Natural killer cell (primary cell): ENCODE measurements at regions not wholly inside any gene's neighbourhood (a gene's known extent, or its start where the extent isn't known, plus 50 kb on each side); places are given as distances from the start of the nearest gene placed in this dataset.

Experiments used
- ATAC-seq, 3 donors: fragments of 150-1000 bp in 2 of 3; fragments of 200-7000 bp in 1 of 3; cut with Tn5 transposase; 1 replicate in 1 of 3; 2 replicates in 2 of 3; pipeline ENCODE4 v1.10.0; 2021; ENCODE audit warnings: mild to moderate bottlenecking in 2 of 3, moderate library complexity in 2 of 3
- DNase-seq, 2 donors: peaks; one replicate each; pipeline versions ENCODE4 v3.0.0 to v3.0.0-alpha.2; 2013 to 2021; ENCODE audit warnings: mixed read lengths in 1 of 2
- H3K27ac ChIP-seq: one replicate; pipeline ENCODE4 v1.5.1; 2013; ENCODE audit warnings: mild to moderate bottlenecking, low read length
- H3K27me3 ChIP-seq: one replicate; pipeline ENCODE4 v1.6.1; 2013; ENCODE audit warnings: low read length; ENCODE audit not compliant: control insufficient read depth, insufficient read depth
- H3K36me3 ChIP-seq: one replicate; pipeline ENCODE4 v1.6.1; 2013; ENCODE audit warnings: low read length; ENCODE audit not compliant: control insufficient read depth, insufficient read depth
- H3K4me1 ChIP-seq: one replicate; pipeline ENCODE4 v1.6.1; 2013; ENCODE audit warnings: low read length; ENCODE audit not compliant: control insufficient read depth, insufficient read depth
- H3K4me3 ChIP-seq: one replicate; pipeline ENCODE4 v1.5.1; 2013; ENCODE audit warnings: low read length
- H3K9me3 ChIP-seq: one replicate; pipeline ENCODE4 v1.6.1; 2013; ENCODE audit warnings: low read length; ENCODE audit not compliant: control insufficient read depth, insufficient read depth
- H3K27ac Mint-ChIP-seq, 2 donors: one replicate each; pipeline ENCODE4 v1.8.0; 2022; ENCODE audit warnings: mild to moderate bottlenecking in 2 of 2, mixed read lengths in 2 of 2, moderate library complexity in 1 of 2
- H3K27me3 Mint-ChIP-seq, 2 donors: one replicate each; pipeline ENCODE4 v1.8.0; 2022; ENCODE audit warnings: low read depth in 2 of 2, mixed read lengths in 2 of 2
- H3K36me3 Mint-ChIP-seq: one replicate; pipeline ENCODE4 v1.8.0; 2022; ENCODE audit warnings: mixed read lengths
- H3K4me1 Mint-ChIP-seq, 2 donors: one replicate each; pipeline ENCODE4 v1.8.0; 2022; ENCODE audit warnings: mixed read lengths in 2 of 2
- H3K4me3 Mint-ChIP-seq: one replicate; pipeline ENCODE4 v1.8.0; 2022; ENCODE audit warnings: mild to moderate bottlenecking, moderate library complexity, mixed read lengths
- H3K9me3 Mint-ChIP-seq, 2 donors: one replicate each; pipeline ENCODE4 v1.8.0; 2022; ENCODE audit warnings: mixed read lengths in 2 of 2
- CTCF ChIP-seq: fragments of 200-600 bp; IDR thresholded peaks from one replicate; pipeline ENCODE4 v1.8.0; 2022; ENCODE audit warnings: antibody characterized with exemption
- WGBS: methylation state at CpG from one replicate; pipeline ENCODE4 v1.1.7; 2013; ENCODE audit warnings: missing lambda C conversion rate; ENCODE audit not compliant: insufficient coverage; 5-methylcytosine and 5-hydroxymethylcytosine counted together
- intact Hi-C: fragments of 100-400 bp; cut with micrococcal nuclease; formaldehyde crosslinking; loops from one replicate; pipeline ENCODE4 v1.14.2; 2022

DNA sequence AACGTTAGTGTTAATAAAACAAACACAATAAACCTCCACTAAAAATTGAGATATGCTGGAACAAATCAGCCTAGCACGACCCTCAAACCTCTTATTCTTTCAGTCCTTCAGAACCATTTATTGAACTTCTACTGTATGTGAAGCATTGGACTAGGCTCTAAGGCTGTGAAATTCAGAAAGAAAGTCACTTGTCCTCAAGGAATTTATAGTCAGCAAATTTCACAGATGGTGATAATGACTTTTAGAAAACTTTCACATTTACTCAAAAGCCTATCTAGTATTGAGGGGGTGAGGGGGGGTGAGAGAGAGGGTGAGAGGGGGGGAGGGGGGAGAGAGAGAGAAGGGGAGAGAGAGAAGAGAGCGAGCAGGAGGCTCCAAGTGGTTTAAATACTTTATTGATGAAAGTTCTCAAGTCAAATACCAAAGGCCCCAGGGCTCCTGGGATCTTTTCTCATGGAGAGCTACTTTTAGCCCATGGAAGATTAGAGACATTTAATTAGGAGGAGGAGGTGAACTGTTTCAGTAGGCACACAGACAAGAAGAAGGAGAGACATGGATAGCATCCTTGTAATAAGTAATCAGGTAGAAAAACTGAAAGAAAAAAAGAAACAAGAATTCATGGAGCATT, 66.3 kb upstream of the SSX2IP start:
- WGBS, result 100% methylated on average over 1 of the region's 3 CpGs
- DNase-seq, result no peak

DNA sequence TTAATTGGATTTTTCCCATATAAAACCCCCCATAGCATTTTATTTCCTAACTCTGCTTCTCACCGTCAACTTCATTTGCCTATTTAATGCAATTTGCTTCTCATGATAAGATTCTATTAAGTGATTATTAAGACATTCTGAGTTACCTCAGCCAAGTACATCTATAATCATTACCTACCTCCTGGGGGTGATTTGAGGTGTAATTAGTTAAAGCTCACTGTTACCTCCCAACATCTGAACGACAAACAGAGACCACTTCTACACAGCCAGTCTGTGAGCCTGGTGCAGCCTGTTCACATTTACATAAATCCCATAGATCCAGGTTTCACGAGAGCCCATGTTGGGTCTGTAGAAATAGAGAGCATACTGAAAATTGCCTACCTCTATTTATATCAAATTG, 65.7 kb upstream of the SSX2IP start:
- Mint-ChIP-seq H3K4me1 (peaks cover 5 to 10% of the 10 kb centered on the region in 2 donors), H3K27me3 (peaks cover 18 to 32% of the 10 kb centered on the region in 2 donors), H3K4me3 (no peak overlapping the region), H3K9me3 (no peaks in the 10 kb centered on the region), H3K36me3 (no peaks in the 10 kb centered on the region), H3K27ac (no peak overlapping the region)
- H3K4me3 ChIP-seq, result no peak overlapping the region
- peaks cover 4% of the 10 kb centered on the region for H3K4me1 ChIP-seq
- WGBS, result no CpG with 5 or more reads among the region's 3 CpGs
- DNase-seq, result no peak
- peaks cover 11% of the 10 kb centered on the region for H3K27me3 ChIP-seq
- H3K9me3 ChIP-seq, result no peaks in the 10 kb centered on the region
- ATAC-seq, result no peak
- intact Hi-C loops, result loop anchor here (10.0 kb wide), 1 partner anchor 131 kb away; no protein-coding TSS in a partner anchor
- H3K36me3 ChIP-seq, result no peaks in the 10 kb centered on the region
- no peak for TF ChIP-seq CTCF
- H3K27ac ChIP-seq, result no peak overlapping the region

More for the DNA sequence above, 66.3 kb upstream of the SSX2IP start:
- no peaks in the 10 kb centered on the region for H3K9me3 Mint-ChIP-seq
- H3K36me3 ChIP-seq, result no peaks in the 10 kb centered on the region
- H3K27me3 Mint-ChIP-seq, result peaks cover 20 to 32% of the 10 kb centered on the region in 2 donors
- peaks cover 4% of the 10 kb centered on the region for H3K4me1 ChIP-seq
- H3K27ac Mint-ChIP-seq, result no peak overlapping the region
- H3K27ac ChIP-seq, result no peak overlapping the region
- no peak for ATAC-seq
- H3K4me3 ChIP-seq, result no peak overlapping the region
- no peaks in the 10 kb centered on the region for H3K9me3 ChIP-seq
- TF ChIP-seq CTCF, result no peak
- H3K4me3 Mint-ChIP-seq, result no peak overlapping the region
- peaks cover 11% of the 10 kb centered on the region for H3K27me3 ChIP-seq
- peaks cover 5 to 10% of the 10 kb centered on the region in 2 donors for H3K4me1 Mint-ChIP-seq
- H3K36me3 Mint-ChIP-seq, result no peaks in the 10 kb centered on the region
- intact Hi-C loops, result loop anchor here (10.0 kb wide), 1 partner anchor 132 kb away; no protein-coding TSS in a partner anchor

DNA sequence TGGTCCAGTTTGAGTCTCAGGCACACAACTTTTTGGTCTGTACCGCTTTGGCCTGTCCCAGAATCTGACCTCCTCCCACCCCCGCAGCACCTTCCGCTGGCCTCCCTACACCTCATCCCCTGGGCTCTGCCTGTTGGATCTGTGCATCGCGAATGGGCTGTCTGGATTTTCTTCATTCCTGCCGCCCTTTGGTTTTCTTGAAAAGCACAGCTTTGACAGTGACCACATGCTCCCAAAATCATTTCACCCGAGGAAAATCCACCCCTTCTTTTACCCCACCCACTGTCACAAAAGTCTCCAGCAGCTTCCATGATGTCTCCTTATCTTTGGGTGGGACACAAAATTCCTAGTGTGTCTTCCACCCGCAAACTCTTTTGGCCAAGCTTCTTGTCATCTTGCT, 65.0 kb upstream of the SSX2IP start:
- H3K27ac Mint-ChIP-seq, result no peak overlapping the region
- 95% methylated on average over 8 of the region's 8 CpGs for WGBS
- intact Hi-C loops, result loop anchor here (10.0 kb wide), 1 partner anchor 130 kb away; no protein-coding TSS in a partner anchor
- no peak for TF ChIP-seq CTCF
- H3K27me3 ChIP-seq, result peaks cover 11% of the 10 kb centered on the region
- H3K27ac ChIP-seq, result no peak overlapping the region
- no peak for DNase-seq
- no peaks in the 10 kb centered on the region for H3K36me3 ChIP-seq
- H3K4me3 Mint-ChIP-seq, result no peak overlapping the region
- peaks cover 5 to 10% of the 10 kb centered on the region in 2 donors for H3K4me1 Mint-ChIP-seq
- H3K4me1 ChIP-seq, result peaks cover 4% of the 10 kb centered on the region
- peaks cover 19 to 40% of the 10 kb centered on the region in 2 donors for H3K27me3 Mint-ChIP-seq
- H3K4me3 ChIP-seq, result no peak overlapping the region
- no peaks in the 10 kb centered on the region for H3K9me3 Mint-ChIP-seq
- no peaks in the 10 kb centered on the region for H3K36me3 Mint-ChIP-seq
- ATAC-seq, result no peak
- no peaks in the 10 kb centered on the region for H3K9me3 ChIP-seq

- H3K27ac Mint-ChIP-seq, result no peak overlapping the region
- H3K27me3 Mint-ChIP-seq, result peaks cover 14 to 40% of the 10 kb centered on the region in 2 donors
- H3K4me1 Mint-ChIP-seq, result peaks cover 5 to 10% of the 10 kb centered on the region in 2 donors
Observed at GRCh38 chr1:84754386-84754703, 64.1 kb upstream of the SSX2IP start.

More at GRCh38 chr1:84754386-84754703, 64.1 kb upstream of the SSX2IP start:
- no peak overlapping the region for H3K4me3 ChIP-seq
- no peaks in the 10 kb centered on the region for H3K9me3 Mint-ChIP-seq
- 86% methylated on average over 21 of the region's 21 CpGs for WGBS
- no peak overlapping the region for H3K4me3 Mint-ChIP-seq
- no peaks in the 10 kb centered on the region for H3K36me3 ChIP-seq
- H3K4me1 ChIP-seq, result peaks cover 4% of the 10 kb centered on the region
- TF ChIP-seq CTCF, result no peak
- no peaks in the 10 kb centered on the region for H3K9me3 ChIP-seq
- ATAC-seq (no peak), DNase-seq (no peak)
- no peaks in the 10 kb centered on the region for H3K36me3 Mint-ChIP-seq
- intact Hi-C loops, result loop anchor here (5.0 to 10.0 kb wide), 4 partner anchors 130 to 847 kb away; partner anchors contain the start of gene PRKACB
- peaks cover 11% of the 10 kb centered on the region for H3K27me3 ChIP-seq
- no peak overlapping the region for H3K27ac ChIP-seq
